ENCODE measurements at regions not wholly inside any gene's neighbourhood (a gene's known extent, or its start where the extent isn't known, plus 50 kb on each side); places are given as distances from the start of the nearest gene placed in this dataset.

- Histone ChIP-seq H4K20me1 (ENCODE audit: low read length) (no peaks in the 10 kb centered on the region), H3K79me2 (ENCODE audit: low read length) (no peaks in the 10 kb centered on the region), H3K9ac (ENCODE audit: low read length) (no peak overlapping the region), H3K4me3 (ENCODE audit: low read length) (no peak overlapping the region), H3K9me3 (ENCODE audit: low read length) (no peaks in the 10 kb centered on the region), H3K4me2 (ENCODE audit: low read length) (no peak overlapping the region), H3F3A (ENCODE audit: low read length, unreplicated experiment) (no peaks in the 10 kb centered on the region), H3K27ac (ENCODE audit: low read length) (no peak overlapping the region), H3K4me1 (ENCODE audit: insufficient read depth, low read length) (no peaks in the 10 kb centered on the region), H3K27me3 (ENCODE audit: low read length) (no peaks in the 10 kb centered on the region), H2AFZ (ENCODE audit: low read length) (no peak overlapping the region), H3K36me3 (ENCODE audit: low read depth, low read length) (no peaks in the 10 kb centered on the region), H3K9me2 (replicated peaks; ENCODE audit: low read length) (no peaks in the 10 kb centered on the region)
- no peak for TF ChIP-seq EZH2phosphoT487 (IDR thresholded peaks at IDR 0.05; ENCODE audit: borderline replicate concordance, low read length)
- ChIA-PET POLR2A (ENCODE audit: unreplicated experiment) (no interaction called here), CTCF (no interaction called here)
- DNase-seq (no peak), ATAC-seq (no peak)
- intact Hi-C loops (cut with micrococcal nuclease) = no loop called here
- no TSS peak for BruUV-seq (replicated peaks)
Observed at GRCh38 chr4:17169699-17170098, 271.3 kb upstream of the LDB2 start.

GRCh38 chr4:17168571-17168970 lies 270.1 kb upstream of the LDB2 start:
- Histone ChIP-seq H3K36me3 (ENCODE audit: low read depth, low read length) (no peaks in the 10 kb centered on the region), H3K4me2 (ENCODE audit: low read length) (no peak overlapping the region), H3K4me1 (ENCODE audit: insufficient read depth, low read length) (no peaks in the 10 kb centered on the region), H4K20me1 (ENCODE audit: low read length) (no peaks in the 10 kb centered on the region), H3K9ac (ENCODE audit: low read length) (no peak overlapping the region), H3K79me2 (ENCODE audit: low read length) (no peaks in the 10 kb centered on the region), H3F3A (ENCODE audit: low read length, unreplicated experiment) (no peaks in the 10 kb centered on the region), H3K27me3 (ENCODE audit: low read length) (no peaks in the 10 kb centered on the region), H3K4me3 (ENCODE audit: low read length) (no peak overlapping the region), H2AFZ (ENCODE audit: low read length) (no peak overlapping the region), H3K27ac (ENCODE audit: low read length) (no peak overlapping the region), H3K9me3 (ENCODE audit: low read length) (no peaks in the 10 kb centered on the region), H3K9me2 (replicated peaks; ENCODE audit: low read length) (no peaks in the 10 kb centered on the region)
- POLR2A ChIA-PET (ENCODE audit: unreplicated experiment) = no interaction called here
- ATAC-seq (no peak), DNase-seq (no peak)
- TF ChIP-seq EZH2 (IDR thresholded peaks at IDR 0.05; ENCODE audit: low read length, unreplicated experiment) (no peak), EZH2phosphoT487 (IDR thresholded peaks at IDR 0.05; ENCODE audit: borderline replicate concordance, low read length) (no peak), CTCF (conservative IDR thresholded peaks at IDR 0.05; ENCODE audit: low read depth, low read length) (no peak)
- no TSS peak for BruUV-seq (replicated peaks)
- intact Hi-C loops (cut with micrococcal nuclease) = no loop called here
- CTCF ChIA-PET = no interaction called here

GRCh38 chr4:17166954-17167353 lies 268.5 kb upstream of the LDB2 start:
- Histone ChIP-seq H3K27me3 (ENCODE audit: low read length) (no peaks in the 10 kb centered on the region), H2AFZ (ENCODE audit: low read length) (no peak overlapping the region), H3K4me3 (ENCODE audit: low read length) (no peak overlapping the region), H3K79me2 (ENCODE audit: low read length) (no peaks in the 10 kb centered on the region), H3K27ac (ENCODE audit: low read length) (no peak overlapping the region), H3F3A (ENCODE audit: low read length, unreplicated experiment) (no peaks in the 10 kb centered on the region), H3K9ac (ENCODE audit: low read length) (no peak overlapping the region), H3K4me2 (ENCODE audit: low read length) (no peak overlapping the region), H3K4me1 (ENCODE audit: insufficient read depth, low read length) (no peaks in the 10 kb centered on the region), H4K20me1 (ENCODE audit: low read length) (no peaks in the 10 kb centered on the region), H3K9me2 (replicated peaks; ENCODE audit: low read length) (no peaks in the 10 kb centered on the region), H3K36me3 (ENCODE audit: low read depth, low read length) (no peaks in the 10 kb centered on the region), H3K9me3 (ENCODE audit: low read length) (no peaks in the 10 kb centered on the region)
- BruUV-seq (replicated peaks) = no TSS peak
- TF ChIP-seq EZH2 (IDR thresholded peaks at IDR 0.05; ENCODE audit: low read length, unreplicated experiment) (no peak), CTCF (conservative IDR thresholded peaks at IDR 0.05; ENCODE audit: low read depth, low read length) (no peak), EZH2phosphoT487 (IDR thresholded peaks at IDR 0.05; ENCODE audit: borderline replicate concordance, low read length) (no peak)
- ChIA-PET CTCF (no interaction called here), POLR2A (ENCODE audit: unreplicated experiment) (no interaction called here)
- intact Hi-C loops (cut with micrococcal nuclease) = no loop called here
- ATAC-seq = no peak
- DNase-seq = no peak
